H9 (cell line): ENCODE measurements at regions not wholly inside any gene's neighbourhood (a gene's known extent, or its start where the extent isn't known, plus 50 kb on each side); places are given as distances from the start of the nearest gene placed in this dataset.

Source experiments
- DNase-seq: peaks from one replicate; pipeline ENCODE4 v3.0.0-alpha.2; 2017
- H2AFZ ChIP-seq: one replicate; pipeline ENCODE4 v1.6.1; 2013; ENCODE audit warnings: mild to moderate bottlenecking, low read length, control low read depth, moderate library complexity
- H2AK5ac ChIP-seq: 2 replicates; pipeline ENCODE4 v1.6.1; 2013; ENCODE audit warnings: low read length, control low read depth, mixed read lengths; ENCODE audit not compliant: insufficient read length
- H2BK120ac ChIP-seq: one replicate; pipeline ENCODE4 v1.6.1; 2013; ENCODE audit warnings: low read depth, mild to moderate bottlenecking, low read length, control low read depth, inconsistent platforms; ENCODE audit not compliant: poor library complexity, severe bottlenecking
- H2BK12ac ChIP-seq: 2 replicates; pipeline ENCODE4 v1.6.1; 2013; ENCODE audit warnings: low read length, control low read depth, mixed read lengths, low read depth; ENCODE audit not compliant: insufficient read length
- H2BK15ac ChIP-seq: 2 replicates; pipeline ENCODE4 v1.6.1; 2013; ENCODE audit warnings: low read depth, low read length, control low read depth
- H2BK20ac ChIP-seq: one replicate; pipeline ENCODE4 v1.6.1; 2013; ENCODE audit warnings: low read depth, mild to moderate bottlenecking, low read length, control low read depth, inconsistent platforms; ENCODE audit not compliant: poor library complexity, severe bottlenecking
- H2BK5ac ChIP-seq: 2 replicates; pipeline ENCODE4 v1.6.1; 2013; ENCODE audit warnings: low read length, control low read depth, mixed read lengths; ENCODE audit not compliant: insufficient read length
- H3K14ac ChIP-seq: 2 replicates; pipeline ENCODE4 v1.6.1; 2013; ENCODE audit warnings: low read length, control low read depth; ENCODE audit not compliant: insufficient read depth
- H3K18ac ChIP-seq: 2 replicates; pipeline ENCODE4 v1.6.1; 2013; ENCODE audit warnings: low read depth, mild to moderate bottlenecking, mixed read lengths, low read length, control low read depth; ENCODE audit not compliant: insufficient read length
- H3K23ac ChIP-seq: 2 replicates; pipeline ENCODE4 v1.6.1; 2013; ENCODE audit warnings: low read length, control low read depth, mixed read lengths, low read depth; ENCODE audit not compliant: insufficient read length
- H3K23me2 ChIP-seq: 2 replicates; pipeline ENCODE4 v1.6.1; 2013; ENCODE audit warnings: low read depth, mild to moderate bottlenecking, mixed read lengths, low read length, control low read depth; ENCODE audit not compliant: insufficient read length, poor library complexity, severe bottlenecking
- H3K27ac ChIP-seq: 2 replicates; pipeline ENCODE4 v1.5.1; 2013; ENCODE audit warnings: low read length, control low read depth, mixed read lengths, low read depth; ENCODE audit not compliant: insufficient read length
- H3K27me3 ChIP-seq: 2 replicates; pipeline ENCODE4 v1.6.1; 2013; ENCODE audit warnings: low read length, control low read depth, inconsistent platforms; ENCODE audit not compliant: insufficient read depth
- H3K4ac ChIP-seq: 2 replicates; pipeline ENCODE4 v1.6.1; 2013; ENCODE audit warnings: low read depth, mild to moderate bottlenecking, control low read depth, inconsistent platforms, low read length, moderate library complexity
- H3K4me1 ChIP-seq: 2 replicates; pipeline ENCODE4 v1.6.1; 2013; ENCODE audit warnings: low read length, control low read depth, inconsistent platforms; ENCODE audit not compliant: insufficient read depth
- H3K4me2 ChIP-seq: 2 replicates; pipeline ENCODE4 v1.6.1; 2013; ENCODE audit warnings: low read length, control low read depth, mixed read lengths; ENCODE audit not compliant: insufficient read length, insufficient read depth
- H3K56ac ChIP-seq: 2 replicates; pipeline ENCODE4 v1.6.1; 2013; ENCODE audit warnings: low read depth, mild to moderate bottlenecking, mixed read lengths, low read length, control low read depth; ENCODE audit not compliant: insufficient read length
- H3K79me1 ChIP-seq: 2 replicates; pipeline ENCODE4 v1.6.1; 2013; ENCODE audit warnings: low read depth, mild to moderate bottlenecking, moderate library complexity, low read length, control low read depth, inconsistent platforms; ENCODE audit not compliant: insufficient read depth, poor library complexity, severe bottlenecking
- H3K79me2 ChIP-seq: 2 replicates; pipeline ENCODE4 v1.6.1; 2013; ENCODE audit warnings: low read length, control low read depth, inconsistent platforms; ENCODE audit not compliant: insufficient read depth
- H3K9ac ChIP-seq: 2 replicates; pipeline ENCODE4 v1.6.1; 2013; ENCODE audit warnings: low read length, control low read depth, mixed read lengths; ENCODE audit not compliant: insufficient read length; ENCODE audit errors: extremely low read depth
- H3K9me3 ChIP-seq: one replicate; pipeline ENCODE4 v1.6.1; 2013; ENCODE audit warnings: low read depth, low read length, inconsistent platforms; ENCODE audit not compliant: control insufficient read depth
- H3T11ph ChIP-seq: one replicate; pipeline ENCODE4 v1.6.1; 2013; ENCODE audit warnings: mild to moderate bottlenecking, low read length, control low read depth, inconsistent platforms
- H4K20me1 ChIP-seq: one replicate; pipeline ENCODE4 v1.6.1; 2013; ENCODE audit not compliant: control insufficient read depth, insufficient read length, insufficient read depth
- H4K5ac ChIP-seq: 2 replicates; pipeline ENCODE4 v1.6.1; 2013; ENCODE audit warnings: low read depth, mild to moderate bottlenecking, mixed read lengths, low read length, control low read depth; ENCODE audit not compliant: insufficient read length
- H4K8ac ChIP-seq: replicated peaks from 2 replicates; pipeline ENCODE4 v1.6.1; 2013; ENCODE audit warnings: low read length, control low read depth, mixed read lengths, low read depth; ENCODE audit not compliant: insufficient read length
- H4K91ac ChIP-seq: 2 replicates; pipeline ENCODE4 v1.6.1; 2013; ENCODE audit warnings: low read depth, mild to moderate bottlenecking, moderate library complexity, mixed read lengths, low read length, control low read depth; ENCODE audit not compliant: insufficient read length
- H3K27ac Mint-ChIP-seq, 3 experiments: 2 replicates in 2 of 3; 3 replicates in 1 of 3; pipeline ENCODE4 v1.8.0; 2020 to 2021; ENCODE audit warnings: mixed read lengths in 3 of 3, mild to moderate bottlenecking in 1 of 3, moderate library complexity in 1 of 3
- H3K27me3 Mint-ChIP-seq: 2 replicates; pipeline ENCODE4 v1.8.0; 2021; ENCODE audit warnings: low read depth, mild to moderate bottlenecking, moderate library complexity, mixed read lengths
- H3K36me3 Mint-ChIP-seq, 3 experiments: 2 replicates in 2 of 3; 3 replicates in 1 of 3; pipeline ENCODE4 v1.8.0; 2020 to 2021; ENCODE audit warnings: low read depth in 3 of 3, mixed read lengths in 3 of 3; ENCODE audit not compliant: insufficient read depth in 1 of 3
- H3K4me1 Mint-ChIP-seq, 2 experiments: 2 replicates each; pipeline ENCODE4 v1.8.0; 2020; ENCODE audit warnings: mixed read lengths in 2 of 2
- H3K4me3 Mint-ChIP-seq, 2 experiments: 2 replicates in 1 of 2; 3 replicates in 1 of 2; pipeline ENCODE4 v1.8.0; 2020 to 2021; ENCODE audit warnings: mild to moderate bottlenecking in 2 of 2, mixed read lengths in 2 of 2, moderate library complexity in 1 of 2
- H3K9me3 Mint-ChIP-seq, 2 experiments: 2 replicates in 1 of 2; 3 replicates in 1 of 2; pipeline ENCODE4 v1.8.0; 2020; ENCODE audit warnings: mild to moderate bottlenecking in 2 of 2, mixed read lengths in 2 of 2, moderate library complexity in 1 of 2
- WGBS: extraction: QIAGEN DNeasy Blood & Tissue Kit; methylation state at CpG from one replicate; pipeline ENCODE4 v1.1.7; 2013; ENCODE audit warnings: missing lambda C conversion rate, low lambda C conversion rate, mixed read lengths; ENCODE audit not compliant: insufficient read length; ENCODE audit errors: extremely low coverage; 5-methylcytosine and 5-hydroxymethylcytosine counted together
- TF ChIP-seq, protein P1 (sequence below): fragments of 200-600 bp; sonication (generic); conservative IDR thresholded peaks from 3 replicates; pipeline ENCODE4 v1.8.0; 2021; ENCODE audit warnings: antibody characterized with exemption, mild to moderate bottlenecking

DNA sequence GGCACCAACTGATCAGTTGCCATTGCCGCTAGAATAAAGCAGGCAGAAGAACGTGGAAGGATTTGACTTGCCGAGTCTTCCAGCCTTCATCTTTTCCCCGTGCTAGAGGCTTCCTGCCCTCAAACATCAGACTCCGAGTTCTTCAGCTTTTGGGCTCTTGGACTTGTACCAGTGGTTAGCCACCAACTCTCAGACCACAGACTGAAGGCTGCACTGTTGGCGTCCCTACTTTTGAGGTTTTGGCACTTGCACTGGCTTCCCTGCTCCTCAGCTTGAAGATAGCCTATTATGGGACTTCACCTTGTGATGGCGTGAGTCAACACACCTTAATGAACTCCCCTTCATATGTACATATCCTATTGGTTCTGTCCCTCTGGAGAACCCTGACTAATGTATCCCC is 57.3 kb upstream of the KCND2 start:
- no peak overlapping the region for H2AFZ ChIP-seq
- H3K27ac ChIP-seq: no peak overlapping the region
- H3K79me2 ChIP-seq: no peaks in the 10 kb centered on the region
- H2BK5ac ChIP-seq: no peak overlapping the region
- no peak overlapping the region for H4K8ac ChIP-seq
- no peak overlapping the region for H3K56ac ChIP-seq
- DNase-seq: no peak
- H3K4me1 ChIP-seq: no peaks in the 10 kb centered on the region
- H2BK12ac ChIP-seq: no peak overlapping the region
- Mint-ChIP-seq H3K4me1 (no peaks in the 10 kb centered on the region), H3K9me3 (peaks cover 4 to 10% of the 10 kb centered on the region in 2 experiments; a peak in 4 of 5 replicates), H3K27ac (no peak overlapping the region), H3K36me3 (peaks cover 2 to 11% (median 3%) of the 10 kb centered on the region in 3 experiments; a peak in 2 of 7 replicates), H3K4me3 (no peak overlapping the region), H3K27me3 (no peaks in the 10 kb centered on the region)
- no peaks in the 10 kb centered on the region for H3K27me3 ChIP-seq
- H3K14ac ChIP-seq: no peak overlapping the region
- no peak overlapping the region for H3T11ph ChIP-seq
- H3K9ac ChIP-seq: no peak overlapping the region
- no peaks in the 10 kb centered on the region for H3K79me1 ChIP-seq
- no peak overlapping the region for H2BK15ac ChIP-seq
- H2AK5ac ChIP-seq: no peak overlapping the region
- no peaks in the 10 kb centered on the region for H3K9me3 ChIP-seq
- no peak overlapping the region for H3K18ac ChIP-seq
- no peak overlapping the region for H2BK120ac ChIP-seq
- TF ChIP-seq, protein P1, sequence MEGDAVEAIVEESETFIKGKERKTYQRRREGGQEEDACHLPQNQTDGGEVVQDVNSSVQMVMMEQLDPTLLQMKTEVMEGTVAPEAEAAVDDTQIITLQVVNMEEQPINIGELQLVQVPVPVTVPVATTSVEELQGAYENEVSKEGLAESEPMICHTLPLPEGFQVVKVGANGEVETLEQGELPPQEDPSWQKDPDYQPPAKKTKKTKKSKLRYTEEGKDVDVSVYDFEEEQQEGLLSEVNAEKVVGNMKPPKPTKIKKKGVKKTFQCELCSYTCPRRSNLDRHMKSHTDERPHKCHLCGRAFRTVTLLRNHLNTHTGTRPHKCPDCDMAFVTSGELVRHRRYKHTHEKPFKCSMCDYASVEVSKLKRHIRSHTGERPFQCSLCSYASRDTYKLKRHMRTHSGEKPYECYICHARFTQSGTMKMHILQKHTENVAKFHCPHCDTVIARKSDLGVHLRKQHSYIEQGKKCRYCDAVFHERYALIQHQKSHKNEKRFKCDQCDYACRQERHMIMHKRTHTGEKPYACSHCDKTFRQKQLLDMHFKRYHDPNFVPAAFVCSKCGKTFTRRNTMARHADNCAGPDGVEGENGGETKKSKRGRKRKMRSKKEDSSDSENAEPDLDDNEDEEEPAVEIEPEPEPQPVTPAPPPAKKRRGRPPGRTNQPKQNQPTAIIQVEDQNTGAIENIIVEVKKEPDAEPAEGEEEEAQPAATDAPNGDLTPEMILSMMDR: no peak
- H3K23ac ChIP-seq: no peak overlapping the region
- no peaks in the 10 kb centered on the region for H3K23me2 ChIP-seq
- no peak overlapping the region for H4K91ac ChIP-seq
- no peaks in the 10 kb centered on the region for H4K20me1 ChIP-seq
- no CpG with 5 or more reads among the region's 7 CpGs for WGBS
- H3K4me2 ChIP-seq: no peak overlapping the region
- no peak overlapping the region for H3K4ac ChIP-seq
- no peak overlapping the region for H2BK20ac ChIP-seq
- no peak overlapping the region for H4K5ac ChIP-seq
